GM23248 (cell line): ENCODE measurements at regions not wholly inside any gene's neighbourhood (a gene's known extent, or its start where the extent isn't known, plus 50 kb on each side); places are given as distances from the start of the nearest gene placed in this dataset.

Experiments used
- DNase-seq: peaks from one replicate; pipeline ENCODE4 v3.0.0-alpha.2; 2015
- H2AFZ ChIP-seq: fragments of 200-600 bp; sonication (generic); 2 replicates; pipeline ENCODE4 v1.6.1; 2016; ENCODE audit warnings: antibody characterized with exemption
- H3F3A ChIP-seq: fragments of 200-600 bp; sonication (generic); 2 replicates; pipeline ENCODE4 v1.6.1; 2016; ENCODE audit warnings: mild to moderate bottlenecking, antibody characterized with exemption, mixed run types; ENCODE audit not compliant: insufficient read depth
- H3K27ac ChIP-seq: fragments of 200-600 bp; sonication (generic); 2 replicates; pipeline ENCODE4 v1.5.1; 2016; ENCODE audit warnings: mild to moderate bottlenecking
- H3K27me3 ChIP-seq: fragments of 200-600 bp; sonication (generic); replicated peaks from 2 replicates; pipeline ENCODE4 v1.6.1; 2016; ENCODE audit warnings: mild to moderate bottlenecking; ENCODE audit not compliant: insufficient read depth
- H3K36me3 ChIP-seq: fragments of 200-600 bp; sonication (generic); 2 replicates; pipeline ENCODE4 v1.6.1; 2016; ENCODE audit warnings: low read depth, mild to moderate bottlenecking
- H3K4me1 ChIP-seq: fragments of 200-600 bp; sonication (generic); 2 replicates; pipeline ENCODE4 v1.6.1; 2016; ENCODE audit warnings: mild to moderate bottlenecking; ENCODE audit not compliant: insufficient read depth
- H3K4me2 ChIP-seq: fragments of 200-600 bp; sonication (generic); one replicate; pipeline ENCODE4 v1.6.1; 2016; ENCODE audit warnings: mild to moderate bottlenecking; ENCODE audit not compliant: unreplicated experiment
- H3K4me3 ChIP-seq: fragments of 200-600 bp; sonication (generic); 2 replicates; pipeline ENCODE4 v1.5.1; 2016; ENCODE audit warnings: mild to moderate bottlenecking
- H3K79me2 ChIP-seq: fragments of 200-600 bp; sonication (generic); 2 replicates; pipeline ENCODE4 v1.6.1; 2016; ENCODE audit warnings: mild to moderate bottlenecking; ENCODE audit not compliant: insufficient read depth
- H3K9ac ChIP-seq: fragments of 200-600 bp; sonication (generic); 2 replicates; pipeline ENCODE4 v1.6.1; 2016; ENCODE audit warnings: mild to moderate bottlenecking
- H3K9me2 ChIP-seq: fragments of 200-600 bp; sonication (generic); 2 replicates; pipeline ENCODE4 v1.6.1; 2016; ENCODE audit warnings: mixed run types, mild to moderate bottlenecking, moderate library complexity; ENCODE audit not compliant: insufficient read depth
- H3K9me3 ChIP-seq: fragments of 200-600 bp; sonication (generic); one replicate; pipeline ENCODE4 v1.6.1; 2017; ENCODE audit warnings: low read depth
- H4K20me1 ChIP-seq: fragments of 200-600 bp; sonication (generic); 2 replicates; pipeline ENCODE4 v1.6.0; 2016; ENCODE audit not compliant: insufficient read depth
- EZH2 ChIP-seq: fragments of 200-600 bp; sonication (generic); IDR thresholded peaks from 2 replicates; pipeline ENCODE4 v1.6.1; 2018; ENCODE audit warnings: antibody characterized with exemption, mild to moderate bottlenecking; ENCODE audit not compliant: insufficient read depth, poor library complexity, severe bottlenecking
- EZH2phosphoT487 ChIP-seq: fragments of 200-600 bp; sonication (generic); IDR thresholded peaks from 2 replicates; pipeline ENCODE4 v1.6.1; 2018; ENCODE audit warnings: antibody characterized with exemption, moderate library complexity, mild to moderate bottlenecking, low read depth; ENCODE audit not compliant: insufficient read depth
- WGBS, 2 experiments: methylation state at CpG; one replicate each; pipeline ENCODE4 v1.1.6; 2015 to 2017; ENCODE audit warnings: low lambda C conversion rate in 2 of 2, low coverage in 1 of 2; ENCODE audit errors: missing lambda C conversion rate in 2 of 2; 5-methylcytosine and 5-hydroxymethylcytosine counted together
- in situ Hi-C: fragments of 300-500 bp; cut with MboI; formaldehyde crosslinking; loops from 2 replicates; pipeline ENCODE4 v1.15.0; 2020

GRCh38 chr4:96677499-96677898 lies 837.6 kb downstream of the PDHA2 start:
- TF ChIP-seq EZH2phosphoT487, result no peak
- Histone ChIP-seq H3K9me3 (no peaks in the 10 kb centered on the region), H3K4me1 (no peaks in the 10 kb centered on the region), H3K79me2 (no peaks in the 10 kb centered on the region), H2AFZ (no peak overlapping the region), H3F3A (no peaks in the 10 kb centered on the region), H3K4me3 (no peak overlapping the region), H3K9me2 (no peaks in the 10 kb centered on the region), H4K20me1 (no peaks in the 10 kb centered on the region), H3K27me3 (no peaks in the 10 kb centered on the region), H3K27ac (no peak overlapping the region), H3K9ac (no peak overlapping the region), H3K4me2 (no peak overlapping the region), H3K36me3 (no peaks in the 10 kb centered on the region)
- WGBS, 2 experiments, result 7 to 12% methylated on average over 1 of the region's 1 CpG
- DNase-seq, result no peak
- in situ Hi-C loops, result no loop called here

- H3K9ac ChIP-seq, result no peak overlapping the region
- H2AFZ ChIP-seq, result no peak overlapping the region
- no peak for TF ChIP-seq EZH2
- TF ChIP-seq EZH2phosphoT487, result no peak
- H3K9me3 ChIP-seq, result no peaks in the 10 kb centered on the region
- H3K36me3 ChIP-seq, result no peaks in the 10 kb centered on the region
- no peak overlapping the region for H3K4me3 ChIP-seq
- no peaks in the 10 kb centered on the region for H4K20me1 ChIP-seq
- no peaks in the 10 kb centered on the region for H3K4me1 ChIP-seq
- no peaks in the 10 kb centered on the region for H3K9me2 ChIP-seq
- in situ Hi-C loops, result no loop called here
- H3K4me2 ChIP-seq, result no peak overlapping the region
- H3K27me3 ChIP-seq, result no peaks in the 10 kb centered on the region
- no peaks in the 10 kb centered on the region for H3K79me2 ChIP-seq
- no peaks in the 10 kb centered on the region for H3F3A ChIP-seq
- H3K27ac ChIP-seq, result no peak overlapping the region
- DNase-seq, result no peak
These were observed 841.3 kb downstream of the PDHA2 start for GRCh38 chr4:96681218-96681617.

- in situ Hi-C loops, result no loop called here
- Histone ChIP-seq H2AFZ (no peak overlapping the region), H3K9ac (no peak overlapping the region), H3K79me2 (no peaks in the 10 kb centered on the region), H3K9me3 (no peaks in the 10 kb centered on the region), H3K27ac (no peak overlapping the region), H3F3A (no peaks in the 10 kb centered on the region), H3K4me1 (no peaks in the 10 kb centered on the region), H3K9me2 (no peaks in the 10 kb centered on the region), H4K20me1 (no peaks in the 10 kb centered on the region), H3K27me3 (no peaks in the 10 kb centered on the region), H3K36me3 (no peaks in the 10 kb centered on the region), H3K4me3 (no peak overlapping the region), H3K4me2 (no peak overlapping the region)
- DNase-seq, result no peak
- TF ChIP-seq EZH2, result no peak
- WGBS, 2 experiments, result 43 to 47% methylated on average over 7 of the region's 7 CpGs
These were observed 845.8 kb downstream of the PDHA2 start for GRCh38 chr4:96685691-96686090.

GRCh38 chr4:96691521-96691920 lies 851.6 kb downstream of the PDHA2 start:
- 27 to 31% methylated on average over 5 of the region's 5 CpGs for WGBS, 2 experiments
- H3K4me2 ChIP-seq, result no peak overlapping the region
- TF ChIP-seq EZH2, result no peak
- TF ChIP-seq EZH2phosphoT487, result no peak
- H2AFZ ChIP-seq, result no peak overlapping the region
- H3K36me3 ChIP-seq, result no peaks in the 10 kb centered on the region
- in situ Hi-C loops, result no loop called here
- no peak for DNase-seq
- no peaks in the 10 kb centered on the region for H3K79me2 ChIP-seq
- no peaks in the 10 kb centered on the region for H3K9me3 ChIP-seq
- no peaks in the 10 kb centered on the region for H4K20me1 ChIP-seq
- no peaks in the 10 kb centered on the region for H3K27me3 ChIP-seq
- no peaks in the 10 kb centered on the region for H3F3A ChIP-seq
- no peak overlapping the region for H3K4me3 ChIP-seq
- H3K9me2 ChIP-seq, result no peaks in the 10 kb centered on the region
- no peak overlapping the region for H3K27ac ChIP-seq
- H3K9ac ChIP-seq, result no peak overlapping the region
- H3K4me1 ChIP-seq, result no peaks in the 10 kb centered on the region

GRCh38 chr4:96698831-96699230 lies 858.9 kb downstream of the PDHA2 start:
- Histone ChIP-seq H3K27me3 (no peaks in the 10 kb centered on the region), H3K27ac (no peak overlapping the region), H3F3A (no peaks in the 10 kb centered on the region), H3K79me2 (no peaks in the 10 kb centered on the region), H3K4me2 (no peak overlapping the region), H3K9me3 (peaks cover 3% of the 10 kb centered on the region), H2AFZ (no peak overlapping the region), H3K4me3 (no peak overlapping the region), H3K36me3 (no peaks in the 10 kb centered on the region), H3K9me2 (no peaks in the 10 kb centered on the region), H3K9ac (no peak overlapping the region), H4K20me1 (no peaks in the 10 kb centered on the region), H3K4me1 (no peaks in the 10 kb centered on the region)
- in situ Hi-C loops, result no loop called here
- WGBS, 2 experiments, result 26 to 34% methylated on average over 2 of the region's 2 CpGs
- DNase-seq, result no peak
- TF ChIP-seq EZH2phosphoT487, result no peak
- TF ChIP-seq EZH2, result no peak
